ENCODE measurements at regions not wholly inside any gene's neighbourhood (a gene's known extent, or its start where the extent isn't known, plus 50 kb on each side); places are given as distances from the start of the nearest gene placed in this dataset.

GRCh38 chr4:124977045-124977444, 264.5 kb upstream of the ANKRD50 start:
- H3K4me1 ChIP-seq (ENCODE audit: control insufficient read depth, extremely low read depth, insufficient read depth, low read length) = no peaks in the 10 kb centered on the region
- no peak overlapping the region for H2AFZ ChIP-seq (ENCODE audit: low read depth, low read length)
- no peak overlapping the region for H3K27ac ChIP-seq (ENCODE audit: insufficient read depth, low read depth, low read length)
- H3K4me3 ChIP-seq (replicated peaks in 1 of 3; ENCODE audit: insufficient read depth in 1 of 3, low read depth in 1 of 3, low read length in 3 of 3) = no peak overlapping the region
- no peaks in the 10 kb centered on the region for H3K9me1 ChIP-seq (replicated peaks; ENCODE audit: control insufficient read depth, extremely low read depth, insufficient read depth, low read length)
- H3K27me3 ChIP-seq (ENCODE audit: control insufficient read depth in 2 of 2, insufficient read depth in 2 of 2, low read length in 2 of 2) = no peaks in the 10 kb centered on the region
- no peak overlapping the region for H3K9ac ChIP-seq (replicated peaks; ENCODE audit: extremely low read depth, insufficient read depth, low read length)
- ChIA-PET POLR2A (no interaction called here), CTCF (no interaction called here)
- H3K4me2 ChIP-seq (ENCODE audit: insufficient read depth, low read length) = no peak overlapping the region
- H3K79me2 ChIP-seq (ENCODE audit: control insufficient read depth, insufficient read depth, low read length) = no peaks in the 10 kb centered on the region
- H3K9me3 ChIP-seq (replicated peaks; ENCODE audit: control insufficient read depth, insufficient read depth, low read length) = no peaks in the 10 kb centered on the region
- intact Hi-C loops (cut with micrococcal nuclease) = no loop called here
- no peak for TF ChIP-seq POLR2AphosphoS5 (IDR thresholded peaks at IDR 0.05; ENCODE audit: insufficient read depth, low read depth, low read length)
- TF ChIP-seq EZH2 (IDR thresholded peaks at IDR 0.05; ENCODE audit: borderline replicate concordance, low read depth, low read length, severe bottlenecking) = no peak
- TF ChIP-seq, protein P1, sequence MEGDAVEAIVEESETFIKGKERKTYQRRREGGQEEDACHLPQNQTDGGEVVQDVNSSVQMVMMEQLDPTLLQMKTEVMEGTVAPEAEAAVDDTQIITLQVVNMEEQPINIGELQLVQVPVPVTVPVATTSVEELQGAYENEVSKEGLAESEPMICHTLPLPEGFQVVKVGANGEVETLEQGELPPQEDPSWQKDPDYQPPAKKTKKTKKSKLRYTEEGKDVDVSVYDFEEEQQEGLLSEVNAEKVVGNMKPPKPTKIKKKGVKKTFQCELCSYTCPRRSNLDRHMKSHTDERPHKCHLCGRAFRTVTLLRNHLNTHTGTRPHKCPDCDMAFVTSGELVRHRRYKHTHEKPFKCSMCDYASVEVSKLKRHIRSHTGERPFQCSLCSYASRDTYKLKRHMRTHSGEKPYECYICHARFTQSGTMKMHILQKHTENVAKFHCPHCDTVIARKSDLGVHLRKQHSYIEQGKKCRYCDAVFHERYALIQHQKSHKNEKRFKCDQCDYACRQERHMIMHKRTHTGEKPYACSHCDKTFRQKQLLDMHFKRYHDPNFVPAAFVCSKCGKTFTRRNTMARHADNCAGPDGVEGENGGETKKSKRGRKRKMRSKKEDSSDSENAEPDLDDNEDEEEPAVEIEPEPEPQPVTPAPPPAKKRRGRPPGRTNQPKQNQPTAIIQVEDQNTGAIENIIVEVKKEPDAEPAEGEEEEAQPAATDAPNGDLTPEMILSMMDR (IDR thresholded peaks at IDR 0.05; ENCODE audit: extremely low read depth in 1 of 2, insufficient read depth in 1 of 2, low read depth in 1 of 2, low read length in 2 of 2) = no peak
- no peak for TF ChIP-seq FOS (IDR thresholded peaks at IDR 0.05; ENCODE audit: borderline replicate concordance, insufficient read depth, low read length)
- TF ChIP-seq, protein P2, sequence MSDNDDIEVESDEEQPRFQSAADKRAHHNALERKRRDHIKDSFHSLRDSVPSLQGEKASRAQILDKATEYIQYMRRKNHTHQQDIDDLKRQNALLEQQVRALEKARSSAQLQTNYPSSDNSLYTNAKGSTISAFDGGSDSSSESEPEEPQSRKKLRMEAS (IDR thresholded peaks at IDR 0.05; ENCODE audit: insufficient read depth, insufficient read length) = no peak
- TF ChIP-seq POLR2A (IDR thresholded peaks at IDR 0.05; ENCODE audit: low read depth, low read length) = no peak
- no peak for TF ChIP-seq JUN (IDR thresholded peaks at IDR 0.05; ENCODE audit: borderline replicate concordance, insufficient read depth, insufficient read length, low read depth)
- TF ChIP-seq GATA2 (IDR thresholded peaks at IDR 0.05; ENCODE audit: insufficient read depth, insufficient read length, low read depth, low read length) = no peak
- TF ChIP-seq MYC (IDR thresholded peaks at IDR 0.05; ENCODE audit: low read depth, low read length) = no peak
- dilution Hi-C loops (cut with MboI; ENCODE audit: extremely low pct_ligation_motif_present, low sequenced_read_pairs) = no loop called here
- FAIRE-seq (no peak), DNase-seq (ENCODE audit: low read depth, low spot score) (no peak)
- H3K36me3 ChIP-seq (ENCODE audit: control insufficient read depth in 2 of 2, extremely low read depth in 1 of 2, insufficient read depth in 2 of 2, low read length in 2 of 2) = no peaks in the 10 kb centered on the region
- no peaks in the 10 kb centered on the region for H4K20me1 ChIP-seq (replicated peaks; ENCODE audit: control insufficient read depth, extremely low read depth, insufficient read depth, low read length)
- no TSS peak for BruUV-seq (replicated peaks)
